WTC11 (cell line): ENCODE measurements at regions not wholly inside any gene's neighbourhood (a gene's known extent, or its start where the extent isn't known, plus 50 kb on each side); places are given as distances from the start of the nearest gene placed in this dataset.

Experiments
- ATAC-seq: fragments of 200-7000 bp; cut with Tn5 transposase; 2 replicates; pipeline ENCODE4 v1.10.0; 2021; ENCODE audit warnings: mild to moderate bottlenecking, moderate library complexity
- CTCF ChIA-PET: fragments of 300-600 bp; sonication (Branson Sonifier 250); formaldehyde crosslinking; loops from one replicate; lab custom pipeline; 2021; ENCODE audit warnings: antibody characterized with exemption; lab: Charles Lee
- POLR2A ChIA-PET: fragments of 350-600 bp; sonication (Branson Sonifier 250); formaldehyde crosslinking; loops from one replicate; lab custom pipeline; 2021; ENCODE audit warnings: antibody characterized with exemption; lab: Charles Lee
- DNase-seq: peaks from one replicate; pipeline ENCODE4 v3.0.0; 2021; ENCODE audit warnings: low spot score
- H3K27ac Mint-ChIP-seq: 2 replicates; pipeline ENCODE4 v1.8.0; 2021; ENCODE audit warnings: mixed read lengths
- H3K27me3 Mint-ChIP-seq: 2 replicates; pipeline ENCODE4 v1.8.0; 2021; ENCODE audit warnings: low read depth, mild to moderate bottlenecking, moderate library complexity, mixed read lengths
- H3K36me3 Mint-ChIP-seq: 2 replicates; pipeline ENCODE4 v1.8.0; 2021; ENCODE audit warnings: mixed read lengths
- H3K4me1 Mint-ChIP-seq: 2 replicates; pipeline ENCODE4 v1.8.0; 2022; ENCODE audit warnings: mixed read lengths
- H3K4me3 Mint-ChIP-seq: 2 replicates; pipeline ENCODE4 v1.8.0; 2021; ENCODE audit warnings: mild to moderate bottlenecking, moderate library complexity, mixed read lengths
- H3K9me3 Mint-ChIP-seq: 2 replicates; pipeline ENCODE4 v1.8.0; 2021; ENCODE audit warnings: mixed read lengths
- ARID4B ChIP-seq: sonication (generic); formaldehyde crosslinking; IDR thresholded peaks from 2 replicates; pipeline ENCODE4 v1.8.0; 2023; ENCODE audit warnings: missing genetic modification reagents, mild to moderate bottlenecking, borderline replicate concordance
- CDX4 ChIP-seq: fragments of 250-450 bp; sonication (Bioruptor Pico); IDR thresholded peaks from 2 replicates; pipeline ENCODE4 v1.9.0; 2021; ENCODE audit warnings: moderate library complexity, mild to moderate bottlenecking, inconsistent platforms, borderline replicate concordance
- CREB1 ChIP-seq: sonication (generic); formaldehyde crosslinking; IDR thresholded peaks from 2 replicates; pipeline ENCODE4 v1.8.0; 2023; ENCODE audit warnings: mild to moderate bottlenecking, missing genetic modification reagents
- GABPB1 ChIP-seq: sonication (generic); formaldehyde crosslinking; IDR thresholded peaks from 2 replicates; pipeline ENCODE4 v1.8.1; 2023; ENCODE audit warnings: mild to moderate bottlenecking, missing genetic modification reagents
- KAT7 ChIP-seq: sonication (generic); formaldehyde crosslinking; IDR thresholded peaks from 2 replicates; pipeline ENCODE4 v1.8.1; 2023; ENCODE audit warnings: missing genetic modification reagents, mild to moderate bottlenecking, borderline replicate concordance
- MLX ChIP-seq: sonication (generic); formaldehyde crosslinking; IDR thresholded peaks from 2 replicates; pipeline ENCODE4 v1.8.1; 2023; ENCODE audit warnings: mild to moderate bottlenecking, missing genetic modification reagents, moderate library complexity
- NFATC4 ChIP-seq: fragments of 250-450 bp; sonication (Bioruptor Pico); IDR thresholded peaks from 2 replicates; pipeline ENCODE4 v1.9.0; 2021; ENCODE audit warnings: mild to moderate bottlenecking
- NFYB ChIP-seq: sonication (generic); formaldehyde crosslinking; conservative IDR thresholded peaks from 2 replicates; pipeline ENCODE4 v1.8.0; 2022; ENCODE audit warnings: low read depth, missing genetic modification reagents
- NR3C1 ChIP-seq: sonication (generic); formaldehyde crosslinking; conservative IDR thresholded peaks from 2 replicates; pipeline ENCODE4 v1.8.1; 2023; ENCODE audit warnings: low read depth, mild to moderate bottlenecking, missing genetic modification reagents
- TCF7 ChIP-seq: sonication (generic); formaldehyde crosslinking; IDR thresholded peaks from 2 replicates; pipeline ENCODE4 v1.8.0; 2022; ENCODE audit warnings: mild to moderate bottlenecking, low read depth, missing genetic modification reagents, moderate library complexity
- TP53 ChIP-seq: sonication (generic); formaldehyde crosslinking; IDR thresholded peaks from 2 replicates; pipeline ENCODE4 v1.8.1; 2023; ENCODE audit warnings: mild to moderate bottlenecking, missing genetic modification reagents
- ZNF317 ChIP-seq: sonication (generic); formaldehyde crosslinking; IDR thresholded peaks from 2 replicates; pipeline ENCODE4 v1.8.1; 2023; ENCODE audit warnings: low read depth, mild to moderate bottlenecking, moderate library complexity, missing genetic modification reagents, borderline replicate concordance
- ZNF396 ChIP-seq: fragments of 250-450 bp; sonication (Bioruptor Pico); IDR thresholded peaks from 2 replicates; pipeline ENCODE4 v1.8.0; 2021; ENCODE audit warnings: mild to moderate bottlenecking, moderate library complexity, borderline replicate concordance
- ZNF416 ChIP-seq: fragments of 250-450 bp; sonication (Bioruptor Pico); IDR thresholded peaks from 2 replicates; pipeline ENCODE4 v1.9.0; 2021; ENCODE audit warnings: mild to moderate bottlenecking, inconsistent platforms
- ZNF671 ChIP-seq: fragments of 250-450 bp; sonication (Bioruptor Pico); IDR thresholded peaks from 2 replicates; pipeline ENCODE4 v1.8.0; 2021; ENCODE audit warnings: mild to moderate bottlenecking
- TF ChIP-seq, protein P1 (sequence below): fragments of 250-450 bp; sonication (Bioruptor Pico); IDR thresholded peaks from 2 replicates; pipeline ENCODE4 v1.9.0; 2021; ENCODE audit warnings: mild to moderate bottlenecking, borderline replicate concordance
- TF ChIP-seq, protein P2 (sequence below): sonication (generic); formaldehyde crosslinking; IDR thresholded peaks from 2 replicates; pipeline ENCODE4 v1.8.0; 2022; ENCODE audit warnings: mild to moderate bottlenecking, missing genetic modification reagents
- TF ChIP-seq, protein P3 (sequence below): sonication (generic); formaldehyde crosslinking; IDR thresholded peaks from 2 replicates; pipeline ENCODE4 v1.8.1; 2022; ENCODE audit warnings: mild to moderate bottlenecking, missing genetic modification reagents, moderate library complexity, borderline replicate concordance

DNA sequence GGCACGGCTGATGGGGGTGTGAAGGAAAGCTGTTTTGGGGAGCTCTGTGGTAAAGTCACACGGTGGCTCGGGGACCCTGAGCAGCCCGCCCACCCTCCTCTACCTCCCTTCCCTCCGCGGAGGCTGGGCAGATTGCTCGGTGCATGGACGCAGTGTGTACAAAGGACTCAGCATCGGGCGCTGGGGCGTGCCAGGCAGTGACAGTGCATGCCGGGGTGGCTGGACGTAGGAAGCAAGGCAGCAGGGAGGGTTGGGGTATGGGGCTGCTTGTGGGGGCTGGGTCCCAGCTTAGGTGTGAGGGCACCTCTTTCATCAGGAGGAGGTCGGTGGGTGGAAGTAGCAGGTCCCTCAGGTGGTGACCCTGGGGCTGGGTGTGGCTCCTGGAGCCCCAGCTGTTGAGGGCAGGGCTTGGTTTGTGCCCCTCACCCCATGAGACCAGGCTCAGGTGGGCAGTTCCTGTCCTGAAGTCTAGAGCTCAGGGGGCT, 159.9 kb upstream of the GSE1 start (continued):
- TF ChIP-seq ZNF416 (no peak), ZNF671 (CRISPR knock-in tag) (no peak), GABPB1 (CRISPR knock-in tag) (no peak), ARID4B (CRISPR knock-in tag) (no peak), MLX (CRISPR knock-in tag) (no peak)
- TF ChIP-seq, protein P1, sequence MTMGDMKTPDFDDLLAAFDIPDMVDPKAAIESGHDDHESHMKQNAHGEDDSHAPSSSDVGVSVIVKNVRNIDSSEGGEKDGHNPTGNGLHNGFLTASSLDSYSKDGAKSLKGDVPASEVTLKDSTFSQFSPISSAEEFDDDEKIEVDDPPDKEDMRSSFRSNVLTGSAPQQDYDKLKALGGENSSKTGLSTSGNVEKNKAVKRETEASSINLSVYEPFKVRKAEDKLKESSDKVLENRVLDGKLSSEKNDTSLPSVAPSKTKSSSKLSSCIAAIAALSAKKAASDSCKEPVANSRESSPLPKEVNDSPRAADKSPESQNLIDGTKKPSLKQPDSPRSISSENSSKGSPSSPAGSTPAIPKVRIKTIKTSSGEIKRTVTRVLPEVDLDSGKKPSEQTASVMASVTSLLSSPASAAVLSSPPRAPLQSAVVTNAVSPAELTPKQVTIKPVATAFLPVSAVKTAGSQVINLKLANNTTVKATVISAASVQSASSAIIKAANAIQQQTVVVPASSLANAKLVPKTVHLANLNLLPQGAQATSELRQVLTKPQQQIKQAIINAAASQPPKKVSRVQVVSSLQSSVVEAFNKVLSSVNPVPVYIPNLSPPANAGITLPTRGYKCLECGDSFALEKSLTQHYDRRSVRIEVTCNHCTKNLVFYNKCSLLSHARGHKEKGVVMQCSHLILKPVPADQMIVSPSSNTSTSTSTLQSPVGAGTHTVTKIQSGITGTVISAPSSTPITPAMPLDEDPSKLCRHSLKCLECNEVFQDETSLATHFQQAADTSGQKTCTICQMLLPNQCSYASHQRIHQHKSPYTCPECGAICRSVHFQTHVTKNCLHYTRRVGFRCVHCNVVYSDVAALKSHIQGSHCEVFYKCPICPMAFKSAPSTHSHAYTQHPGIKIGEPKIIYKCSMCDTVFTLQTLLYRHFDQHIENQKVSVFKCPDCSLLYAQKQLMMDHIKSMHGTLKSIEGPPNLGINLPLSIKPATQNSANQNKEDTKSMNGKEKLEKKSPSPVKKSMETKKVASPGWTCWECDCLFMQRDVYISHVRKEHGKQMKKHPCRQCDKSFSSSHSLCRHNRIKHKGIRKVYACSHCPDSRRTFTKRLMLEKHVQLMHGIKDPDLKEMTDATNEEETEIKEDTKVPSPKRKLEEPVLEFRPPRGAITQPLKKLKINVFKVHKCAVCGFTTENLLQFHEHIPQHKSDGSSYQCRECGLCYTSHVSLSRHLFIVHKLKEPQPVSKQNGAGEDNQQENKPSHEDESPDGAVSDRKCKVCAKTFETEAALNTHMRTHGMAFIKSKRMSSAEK (CRISPR knock-in tag), result no peak

DNA sequence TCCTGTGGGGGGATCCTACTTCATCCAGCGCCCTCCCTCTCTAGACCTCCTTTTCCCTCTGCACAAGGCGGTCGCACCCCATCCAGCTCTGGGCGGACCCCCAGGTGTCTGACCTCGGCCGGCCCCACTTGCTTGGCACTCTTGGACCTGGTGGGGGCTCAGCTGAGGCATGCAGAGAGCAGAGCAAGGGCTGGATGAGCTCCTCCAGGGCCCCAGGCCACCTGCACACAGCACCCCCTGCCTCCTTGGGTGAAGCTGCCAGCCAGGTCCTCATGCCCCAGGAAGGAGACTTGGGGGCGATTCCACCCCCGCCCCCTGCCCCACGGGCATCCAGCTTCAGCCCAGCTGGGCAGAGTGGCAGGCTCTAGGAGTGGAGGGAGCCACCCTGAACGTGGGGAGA, 159.4 kb upstream of the GSE1 start:
- H3K4me3 Mint-ChIP-seq, result no peak overlapping the region
- ChIA-PET POLR2A (no interaction called here), CTCF (interaction anchor here (0.7 to 2.5 kb wide), 15 partner anchors 9 to 201 kb away, joined by 3 to 13 read pairs (median 6); no protein-coding TSS in a partner anchor)

GRCh38 chr16:85454171-85454872, 158.8 kb upstream of the GSE1 start:
- H3K36me3 Mint-ChIP-seq, result no peaks in the 10 kb centered on the region
- ATAC-seq (peak; percentile 17; the same call in 1 of the 2 replicates), DNase-seq (no peak)
- no peak overlapping the region for H3K27ac Mint-ChIP-seq
- CTCF ChIA-PET, result interaction anchor here (0.9 to 2.5 kb wide), 12 partner anchors 8 to 201 kb away, joined by 3 to 13 read pairs (median 6); no protein-coding TSS in a partner anchor
- POLR2A ChIA-PET, result no interaction called here
- no peaks in the 10 kb centered on the region for H3K9me3 Mint-ChIP-seq
- peaks cover 17% of the 10 kb centered on the region for H3K27me3 Mint-ChIP-seq
- peaks cover 15% of the 10 kb centered on the region for H3K4me1 Mint-ChIP-seq
- no peak overlapping the region for H3K4me3 Mint-ChIP-seq
- TF ChIP-seq CREB1 (CRISPR knock-in tag) (no peak), NFYB (CRISPR knock-in tag) (no peak), TCF7 (CRISPR knock-in tag) (no peak), CDX4 (CRISPR knock-in tag) (no peak), ZNF396 (CRISPR knock-in tag) (no peak), NR3C1 (no peak), ZNF671 (CRISPR knock-in tag) (no peak)
- TF ChIP-seq, protein P2, sequence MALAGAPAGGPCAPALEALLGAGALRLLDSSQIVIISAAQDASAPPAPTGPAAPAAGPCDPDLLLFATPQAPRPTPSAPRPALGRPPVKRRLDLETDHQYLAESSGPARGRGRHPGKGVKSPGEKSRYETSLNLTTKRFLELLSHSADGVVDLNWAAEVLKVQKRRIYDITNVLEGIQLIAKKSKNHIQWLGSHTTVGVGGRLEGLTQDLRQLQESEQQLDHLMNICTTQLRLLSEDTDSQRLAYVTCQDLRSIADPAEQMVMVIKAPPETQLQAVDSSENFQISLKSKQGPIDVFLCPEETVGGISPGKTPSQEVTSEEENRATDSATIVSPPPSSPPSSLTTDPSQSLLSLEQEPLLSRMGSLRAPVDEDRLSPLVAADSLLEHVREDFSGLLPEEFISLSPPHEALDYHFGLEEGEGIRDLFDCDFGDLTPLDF, result no peak
- TF ChIP-seq, protein P3, sequence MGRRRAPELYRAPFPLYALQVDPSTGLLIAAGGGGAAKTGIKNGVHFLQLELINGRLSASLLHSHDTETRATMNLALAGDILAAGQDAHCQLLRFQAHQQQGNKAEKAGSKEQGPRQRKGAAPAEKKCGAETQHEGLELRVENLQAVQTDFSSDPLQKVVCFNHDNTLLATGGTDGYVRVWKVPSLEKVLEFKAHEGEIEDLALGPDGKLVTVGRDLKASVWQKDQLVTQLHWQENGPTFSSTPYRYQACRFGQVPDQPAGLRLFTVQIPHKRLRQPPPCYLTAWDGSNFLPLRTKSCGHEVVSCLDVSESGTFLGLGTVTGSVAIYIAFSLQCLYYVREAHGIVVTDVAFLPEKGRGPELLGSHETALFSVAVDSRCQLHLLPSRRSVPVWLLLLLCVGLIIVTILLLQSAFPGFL, result no peak

More for the DNA sequence above, 159.4 kb upstream of the GSE1 start:
- Mint-ChIP-seq H3K36me3 (no peaks in the 10 kb centered on the region), H3K27ac (no peak overlapping the region), H3K4me1 (peaks cover 15% of the 10 kb centered on the region), H3K27me3 (peaks cover 12% of the 10 kb centered on the region), H3K9me3 (no peaks in the 10 kb centered on the region)
- DNase-seq (no peak), ATAC-seq (no peak)
- TF ChIP-seq ZNF317, result no peak
- TF ChIP-seq TP53, result no peak
- TF ChIP-seq KAT7, result no peak
- TF ChIP-seq NFATC4 (CRISPR knock-in tag), result no peak
